Activated naive CD4-positive, alpha-beta T cell treated with anti-CD3 and anti-CD28 coated beads, Interleukin-2, amount 10 ng/mL, durations not matched to agents 7 days and 5 days (primary cell): ENCODE measurements at regions not wholly inside any gene's neighbourhood (a gene's known extent, or its start where the extent isn't known, plus 50 kb on each side); places are given as distances from the start of the nearest gene placed in this dataset.
A peak's percentile ranks its signal among the peaks of the same experiment; 100 is the strongest.

ENCODE experiments used
- CTCF ChIA-PET: fragments of 350-600 bp; sonication (Branson Sonifier 250); formaldehyde crosslinking; loops from one replicate; lab custom pipeline; 2021; ENCODE audit warnings: antibody characterized with exemption; lab: Charles Lee
- DNase-seq: peaks from one replicate; pipeline ENCODE4 v3.0.0-alpha.2; 2020
- H3K27ac Mint-ChIP-seq: one replicate; pipeline ENCODE4 v1.8.0; 2021; ENCODE audit warnings: mild to moderate bottlenecking, moderate library complexity, mixed read lengths
- H3K27me3 Mint-ChIP-seq: one replicate; pipeline ENCODE4 v1.8.0; 2021; ENCODE audit warnings: mild to moderate bottlenecking, mixed read lengths
- H3K36me3 Mint-ChIP-seq: one replicate; pipeline ENCODE4 v1.8.0; 2021; ENCODE audit warnings: mixed read lengths
- H3K4me1 Mint-ChIP-seq: one replicate; pipeline ENCODE4 v1.8.0; 2021; ENCODE audit warnings: mixed read lengths
- H3K4me3 Mint-ChIP-seq: one replicate; pipeline ENCODE4 v1.8.0; 2021; ENCODE audit warnings: mild to moderate bottlenecking, moderate library complexity, mixed read lengths
- H3K9me3 Mint-ChIP-seq: one replicate; pipeline ENCODE4 v1.8.0; 2021; ENCODE audit warnings: mixed read lengths

- CTCF ChIA-PET = interaction anchor here (0.9 kb wide), 1 partner anchor 12 kb away, joined by 3 read pairs; no protein-coding TSS in a partner anchor
- peak overlapping the region; percentile 87 for H3K27ac Mint-ChIP-seq
- peaks cover 18% of the 10 kb centered on the region for H3K36me3 Mint-ChIP-seq
- no peaks in the 10 kb centered on the region for H3K27me3 Mint-ChIP-seq
- peak; percentile 80 for DNase-seq
- peak overlapping the region; percentile 40 for H3K4me3 Mint-ChIP-seq
- peaks cover 12% of the 10 kb centered on the region for H3K9me3 Mint-ChIP-seq
- H3K4me1 Mint-ChIP-seq = peaks cover 93% of the 10 kb centered on the region
These were observed 318.7 kb upstream of the STT3B start for GRCh38 chr3:31213869-31214486.

GRCh38 chr3:31218082-31218481 is 314.6 kb upstream of the STT3B start:
- CTCF ChIA-PET = interaction anchor here (0.5 to 0.8 kb wide), 2 partner anchors 51 to 125 kb away, joined by 3 read pairs; no protein-coding TSS in a partner anchor
- peaks cover 93% of the 10 kb centered on the region for H3K4me1 Mint-ChIP-seq
- H3K36me3 Mint-ChIP-seq = peaks cover 37% of the 10 kb centered on the region
- H3K9me3 Mint-ChIP-seq = peaks cover 18% of the 10 kb centered on the region
- H3K27ac Mint-ChIP-seq = no peak overlapping the region
- H3K4me3 Mint-ChIP-seq = no peak overlapping the region
- H3K27me3 Mint-ChIP-seq = no peaks in the 10 kb centered on the region
- no peak for DNase-seq

GRCh38 chr3:31219131-31219843 is 313.4 kb upstream of the STT3B start:
- H3K36me3 Mint-ChIP-seq = peaks cover 37% of the 10 kb centered on the region
- peak overlapping the region; percentile 15 for H3K27ac Mint-ChIP-seq
- no peak for DNase-seq
- no peaks in the 10 kb centered on the region for H3K27me3 Mint-ChIP-seq
- CTCF ChIA-PET = no interaction called here
- peaks cover 18% of the 10 kb centered on the region for H3K9me3 Mint-ChIP-seq
- no peak overlapping the region for H3K4me3 Mint-ChIP-seq
- H3K4me1 Mint-ChIP-seq = peaks cover 93% of the 10 kb centered on the region

- CTCF ChIA-PET = no interaction called here
- no peak overlapping the region for H3K4me3 Mint-ChIP-seq
- no peaks in the 10 kb centered on the region for H3K27me3 Mint-ChIP-seq
- peaks cover 34% of the 10 kb centered on the region for H3K36me3 Mint-ChIP-seq
- no peak for DNase-seq
- H3K4me1 Mint-ChIP-seq = peaks cover 92% of the 10 kb centered on the region
- H3K9me3 Mint-ChIP-seq = peaks cover 18% of the 10 kb centered on the region
- peak overlapping the region; percentile 51 for H3K27ac Mint-ChIP-seq
These were observed 312.3 kb upstream of the STT3B start for GRCh38 chr3:31220431-31220830.

GRCh38 chr3:31223278-31223677 is 309.4 kb upstream of the STT3B start:
- Mint-ChIP-seq H3K4me3 (no peak overlapping the region), H3K9me3 (peaks cover 19% of the 10 kb centered on the region), H3K4me1 (peaks cover 95% of the 10 kb centered on the region), H3K27me3 (no peaks in the 10 kb centered on the region), H3K36me3 (peaks cover 41% of the 10 kb centered on the region), H3K27ac (peak overlapping the region; percentile 84)
- DNase-seq = peak; percentile 24
- CTCF ChIA-PET = no interaction called here

GRCh38 chr3:31224936-31225335 is 307.8 kb upstream of the STT3B start:
- H3K27me3 Mint-ChIP-seq = no peaks in the 10 kb centered on the region
- peak overlapping the region; percentile 65 for H3K27ac Mint-ChIP-seq
- CTCF ChIA-PET = no interaction called here
- peaks cover 94% of the 10 kb centered on the region for H3K4me1 Mint-ChIP-seq
- no peak for DNase-seq
- peaks cover 21% of the 10 kb centered on the region for H3K9me3 Mint-ChIP-seq
- H3K36me3 Mint-ChIP-seq = peaks cover 46% of the 10 kb centered on the region
- no peak overlapping the region for H3K4me3 Mint-ChIP-seq

GRCh38 chr3:31225923-31226322 is 306.8 kb upstream of the STT3B start:
- DNase-seq = no peak
- peak overlapping the region; percentile 90 for H3K27ac Mint-ChIP-seq
- H3K9me3 Mint-ChIP-seq = peaks cover 16% of the 10 kb centered on the region
- H3K4me3 Mint-ChIP-seq = peak overlapping the region; percentile 61
- no peaks in the 10 kb centered on the region for H3K27me3 Mint-ChIP-seq
- H3K36me3 Mint-ChIP-seq = peaks cover 43% of the 10 kb centered on the region
- CTCF ChIA-PET = interaction anchor here (1.1 kb wide), 1 partner anchor 12 kb away, joined by 3 read pairs; no protein-coding TSS in a partner anchor
- peaks cover 92% of the 10 kb centered on the region for H3K4me1 Mint-ChIP-seq

- CTCF ChIA-PET = interaction anchor here (1.1 kb wide), 1 partner anchor 12 kb away, joined by 3 read pairs; no protein-coding TSS in a partner anchor
- Mint-ChIP-seq H3K4me3 (peak overlapping the region; percentile 61), H3K27ac (peak overlapping the region; percentile 90), H3K27me3 (no peaks in the 10 kb centered on the region), H3K36me3 (peaks cover 42% of the 10 kb centered on the region), H3K9me3 (peaks cover 16% of the 10 kb centered on the region), H3K4me1 (peaks cover 94% of the 10 kb centered on the region)
- peak; percentile 70 for DNase-seq
These were observed 306.4 kb upstream of the STT3B start for GRCh38 chr3:31226346-31226745.

GRCh38 chr3:31227131-31227562 is 305.6 kb upstream of the STT3B start:
- H3K27me3 Mint-ChIP-seq = no peaks in the 10 kb centered on the region

GRCh38 chr3:31230425-31231223 is 302.1 kb upstream of the STT3B start:
- H3K27ac Mint-ChIP-seq = peak overlapping the region; percentile 94
- peaks cover 86% of the 10 kb centered on the region for H3K4me1 Mint-ChIP-seq
- DNase-seq = peak; percentile 30
- H3K9me3 Mint-ChIP-seq = peaks cover 13% of the 10 kb centered on the region
- H3K36me3 Mint-ChIP-seq = peaks cover 32% of the 10 kb centered on the region
- H3K27me3 Mint-ChIP-seq = no peaks in the 10 kb centered on the region
- no peak overlapping the region for H3K4me3 Mint-ChIP-seq
- CTCF ChIA-PET = interaction anchor here (0.6 kb wide), 1 partner anchor 18 kb away, joined by 3 read pairs; no protein-coding TSS in a partner anchor

More at GRCh38 chr3:31227131-31227562, 305.6 kb upstream of the STT3B start:
- Mint-ChIP-seq H3K36me3 (peaks cover 39% of the 10 kb centered on the region), H3K9me3 (peaks cover 14% of the 10 kb centered on the region), H3K27ac (peak overlapping the region; percentile 90), H3K4me3 (no peak overlapping the region), H3K4me1 (peaks cover 95% of the 10 kb centered on the region)
- CTCF ChIA-PET = no interaction called here
- DNase-seq = no peak

- H3K27me3 Mint-ChIP-seq = no peaks in the 10 kb centered on the region
- H3K36me3 Mint-ChIP-seq = peaks cover 21% of the 10 kb centered on the region
- H3K4me1 Mint-ChIP-seq = peaks cover 69% of the 10 kb centered on the region
- H3K4me3 Mint-ChIP-seq = no peak overlapping the region
- CTCF ChIA-PET = interaction anchor here (1.2 to 2.3 kb wide), 3 partner anchors 9 to 17 kb away, joined by 5 to 7 read pairs (median 6); no protein-coding TSS in a partner anchor
- peak overlapping the region; percentile 64 for H3K27ac Mint-ChIP-seq
- no peak for DNase-seq
- peaks cover 10% of the 10 kb centered on the region for H3K9me3 Mint-ChIP-seq
These were observed 300.4 kb upstream of the STT3B start for GRCh38 chr3:31232055-31233025.

GRCh38 chr3:31234145-31234544 is 298.6 kb upstream of the STT3B start:
- no peak for DNase-seq
- Mint-ChIP-seq H3K27me3 (peaks cover 5% of the 10 kb centered on the region), H3K4me1 (peaks cover 53% of the 10 kb centered on the region), H3K9me3 (peaks cover 6% of the 10 kb centered on the region), H3K27ac (no peak overlapping the region), H3K4me3 (no peak overlapping the region), H3K36me3 (peaks cover 9% of the 10 kb centered on the region)
- CTCF ChIA-PET = no interaction called here

- Mint-ChIP-seq H3K9me3 (peaks cover 5% of the 10 kb centered on the region), H3K27ac (no peak overlapping the region), H3K27me3 (peaks cover 5% of the 10 kb centered on the region), H3K4me3 (no peak overlapping the region), H3K4me1 (peaks cover 45% of the 10 kb centered on the region), H3K36me3 (peaks cover 8% of the 10 kb centered on the region)
- DNase-seq = no peak
- CTCF ChIA-PET = no interaction called here
These were observed 297.5 kb upstream of the STT3B start for GRCh38 chr3:31235062-31235700.
